MM.1S (cell line): ENCODE measurements at regions not wholly inside any gene's neighbourhood (a gene's known extent, or its start where the extent isn't known, plus 50 kb on each side); places are given as distances from the start of the nearest gene placed in this dataset.

ENCODE experiments used
- DNase-seq: peaks from one replicate; pipeline ENCODE4 v3.0.0-alpha.2; 2015
- H2AFZ ChIP-seq: fragments of 300-600 bp; sonication (generic); 2 replicates; pipeline ENCODE4 v1.6.0; 2016; ENCODE audit warnings: antibody characterized with exemption, low read length
- H3F3A ChIP-seq: fragments of 300-600 bp; sonication (generic); 2 replicates; pipeline ENCODE4 v1.6.1; 2016; ENCODE audit warnings: mild to moderate bottlenecking, antibody characterized with exemption, low read length, moderate library complexity, mixed read lengths; ENCODE audit not compliant: insufficient read depth
- H3K27ac ChIP-seq: fragments of 300-600 bp; sonication (generic); 2 replicates; pipeline ENCODE4 v1.5.1; 2016; ENCODE audit warnings: mild to moderate bottlenecking, low read length
- H3K27me3 ChIP-seq: fragments of 300-600 bp; sonication (generic); replicated peaks from 2 replicates; pipeline ENCODE4 v1.6.0; 2016; ENCODE audit warnings: low read length; ENCODE audit not compliant: insufficient read depth
- H3K36me3 ChIP-seq: fragments of 300-600 bp; sonication (generic); replicated peaks from 2 replicates; pipeline ENCODE4 v1.6.1; 2016; ENCODE audit warnings: mild to moderate bottlenecking, low read length, mixed read lengths; ENCODE audit not compliant: insufficient read depth
- H3K4me1 ChIP-seq: fragments of 300-600 bp; sonication (generic); 2 replicates; pipeline ENCODE4 v1.6.1; 2016; ENCODE audit warnings: low read length, mixed read lengths
- H3K4me2 ChIP-seq: fragments of 300-600 bp; sonication (generic); 2 replicates; pipeline ENCODE4 v1.6.0; 2016; ENCODE audit warnings: low read depth, low read length
- H3K4me3 ChIP-seq: fragments of 300-600 bp; sonication (generic); 2 replicates; pipeline ENCODE4 v1.5.1; 2016; ENCODE audit warnings: low read length, mixed read lengths
- H3K79me2 ChIP-seq: fragments of 300-600 bp; sonication (generic); 2 replicates; pipeline ENCODE4 v1.6.1; 2016; ENCODE audit warnings: mixed run types, low read length, mixed read lengths
- H3K9ac ChIP-seq: fragments of 300-600 bp; sonication (generic); 2 replicates; pipeline ENCODE4 v1.6.1; 2016; ENCODE audit warnings: low read length, mixed read lengths
- H3K9me2 ChIP-seq: fragments of 300-600 bp; sonication (generic); replicated peaks from 2 replicates; pipeline ENCODE4 v1.6.1; 2016; ENCODE audit warnings: mild to moderate bottlenecking, low read length, mixed read lengths; ENCODE audit not compliant: insufficient read depth
- H3K9me3 ChIP-seq: fragments of 300-600 bp; sonication (generic); replicated peaks from 2 replicates; pipeline ENCODE4 v1.6.1; 2016; ENCODE audit warnings: mild to moderate bottlenecking, low read length, mixed read lengths; ENCODE audit not compliant: insufficient read depth
- H4K20me1 ChIP-seq: fragments of 300-600 bp; sonication (generic); 2 replicates; pipeline ENCODE4 v1.6.1; 2016; ENCODE audit warnings: mild to moderate bottlenecking, low read length, moderate library complexity, mixed read lengths; ENCODE audit not compliant: insufficient read depth
- CTCF ChIP-seq: fragments of 300-600 bp; sonication (generic); IDR thresholded peaks from 2 replicates; pipeline ENCODE4 v1.5.1; 2016; ENCODE audit warnings: antibody characterized with exemption, low read length, mixed read lengths
- EZH2 ChIP-seq: fragments of 300-600 bp; sonication (generic); optimal IDR thresholded peaks from 2 replicates; pipeline ENCODE3; 2017; ENCODE audit warnings: low read depth, mild to moderate bottlenecking, antibody characterized with exemption, low read length, mixed read lengths
- EZH2phosphoT487 ChIP-seq: fragments of 300-600 bp; sonication (generic); IDR thresholded peaks from 2 replicates; pipeline ENCODE4 v1.6.1; 2018; ENCODE audit warnings: antibody characterized with exemption, low read length

GRCh38 chr1:214793708-214794107, 190.7 kb downstream of the CENPF start:
- Histone ChIP-seq H3K4me2 (no peak overlapping the region), H4K20me1 (no peaks in the 10 kb centered on the region), H3K9me3 (no peaks in the 10 kb centered on the region), H3K4me3 (no peak overlapping the region), H3K36me3 (no peaks in the 10 kb centered on the region), H3K27me3 (no peaks in the 10 kb centered on the region), H3K27ac (no peak overlapping the region), H2AFZ (no peak overlapping the region), H3K9ac (no peak overlapping the region), H3K79me2 (no peaks in the 10 kb centered on the region), H3K9me2 (no peaks in the 10 kb centered on the region), H3F3A (no peaks in the 10 kb centered on the region), H3K4me1 (no peaks in the 10 kb centered on the region)
- DNase-seq: no peak
- no peak for TF ChIP-seq CTCF
- TF ChIP-seq EZH2: no peak
- TF ChIP-seq EZH2phosphoT487: no peak

DNA sequence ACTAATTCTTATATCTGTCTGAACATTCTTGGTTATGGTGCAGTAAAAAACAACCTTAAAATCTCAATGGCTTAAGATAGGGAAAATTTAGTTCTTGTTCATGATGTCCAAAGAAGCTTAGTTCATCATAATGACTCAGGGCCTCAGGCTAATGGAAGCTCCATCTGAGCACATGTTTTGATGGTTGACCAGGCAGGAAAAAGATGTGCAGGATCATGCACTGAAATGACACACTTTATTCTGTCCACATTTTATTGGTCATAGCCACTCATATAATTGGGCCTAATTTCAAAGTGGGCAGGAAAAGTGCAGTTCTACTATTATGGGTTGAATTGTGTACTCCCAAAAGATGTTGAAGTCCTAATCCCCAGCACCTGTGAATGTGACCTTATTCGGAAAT, 198.2 kb downstream of the CENPF start:
- no peak for TF ChIP-seq EZH2phosphoT487
- TF ChIP-seq CTCF: no peak
- Histone ChIP-seq H3K9me2 (no peaks in the 10 kb centered on the region), H3K4me1 (no peaks in the 10 kb centered on the region), H3F3A (no peaks in the 10 kb centered on the region), H3K4me3 (no peak overlapping the region), H2AFZ (no peak overlapping the region), H3K36me3 (no peaks in the 10 kb centered on the region), H3K4me2 (no peak overlapping the region), H3K27ac (no peak overlapping the region), H3K9me3 (no peaks in the 10 kb centered on the region), H3K27me3 (no peaks in the 10 kb centered on the region), H3K9ac (no peak overlapping the region), H3K79me2 (no peaks in the 10 kb centered on the region), H4K20me1 (no peaks in the 10 kb centered on the region)
- DNase-seq: no peak

DNA sequence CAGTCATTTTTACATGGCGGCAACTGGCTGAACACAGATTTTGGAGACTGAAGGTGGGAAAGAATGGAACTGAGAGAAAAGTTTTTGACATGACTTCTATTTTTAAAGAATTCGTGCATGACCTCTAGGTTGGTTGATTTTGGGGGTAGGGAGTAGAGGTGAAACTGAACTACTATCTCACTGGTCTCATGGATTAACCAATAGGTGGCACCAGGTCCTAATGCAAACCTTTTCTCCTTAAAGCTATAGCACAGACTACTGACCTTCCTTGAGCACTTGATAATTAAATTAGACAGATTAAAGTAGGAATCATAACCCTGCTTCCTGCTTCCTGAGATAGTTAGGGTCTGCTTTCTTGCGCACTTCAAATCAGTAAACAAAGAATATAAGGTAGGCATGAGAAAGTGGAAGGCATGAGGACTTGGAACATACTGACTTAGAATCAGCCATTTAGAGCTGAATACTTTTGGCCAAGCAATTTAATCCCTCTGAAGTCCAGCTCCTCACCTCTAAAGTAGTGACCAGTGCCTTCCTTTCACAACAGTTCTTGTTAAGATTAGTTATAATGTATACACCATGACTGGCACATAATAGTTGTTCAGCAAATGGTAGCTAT, 206.0 kb downstream of the CENPF start:
- TF ChIP-seq CTCF (peak; percentile 30), EZH2 (no peak)
- Histone ChIP-seq H3K79me2 (no peaks in the 10 kb centered on the region), H3K4me3 (no peak overlapping the region), H3K9ac (no peak overlapping the region), H3K9me2 (no peaks in the 10 kb centered on the region), H3K27ac (no peak overlapping the region), H3K27me3 (no peaks in the 10 kb centered on the region), H3K36me3 (no peaks in the 10 kb centered on the region), H3K4me1 (no peaks in the 10 kb centered on the region), H2AFZ (no peak overlapping the region), H3F3A (no peaks in the 10 kb centered on the region), H3K4me2 (no peak overlapping the region), H4K20me1 (no peaks in the 10 kb centered on the region), H3K9me3 (no peaks in the 10 kb centered on the region)
- DNase-seq: no peak
